ENCODE measurements at regions not wholly inside any gene's neighbourhood (a gene's known extent, or its start where the extent isn't known, plus 50 kb on each side); places are given as distances from the start of the nearest gene placed in this dataset.

DNA sequence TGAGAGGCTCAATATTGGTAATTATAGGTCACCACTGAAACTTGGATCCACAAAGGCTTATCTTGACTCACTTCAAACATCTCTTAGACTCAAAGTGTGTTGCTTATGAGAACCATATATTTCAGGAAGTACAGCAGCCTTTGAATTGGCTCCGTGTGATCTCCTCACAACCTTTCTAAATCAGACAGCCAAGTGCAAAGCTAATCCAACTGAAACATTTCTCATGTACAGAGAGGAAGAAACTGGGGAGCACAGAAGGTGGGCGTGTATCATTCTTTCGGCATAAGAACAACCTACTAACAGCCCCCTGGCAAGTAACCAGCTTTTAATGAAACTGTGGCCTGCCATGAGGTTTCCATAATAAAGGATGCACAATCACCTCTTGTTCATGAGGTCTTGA lies 109.4 kb downstream of the MBL2 start:
- no peaks in the 10 kb centered on the region for H3K4me1 ChIP-seq
- H3K4me3 ChIP-seq, result no peak overlapping the region
- no peaks in the 10 kb centered on the region for H3K36me3 ChIP-seq
- H3K27me3 ChIP-seq, result no peaks in the 10 kb centered on the region
- DNase-seq, result no peak
- intact Hi-C loops (cut with DNase I), result no loop called here
- no peaks in the 10 kb centered on the region for H3K9me3 ChIP-seq
- no peak for ATAC-seq
- TF ChIP-seq CTCF (IDR thresholded peaks at IDR 0.05), result no peak
- no peak overlapping the region for H3K27ac ChIP-seq

DNA sequence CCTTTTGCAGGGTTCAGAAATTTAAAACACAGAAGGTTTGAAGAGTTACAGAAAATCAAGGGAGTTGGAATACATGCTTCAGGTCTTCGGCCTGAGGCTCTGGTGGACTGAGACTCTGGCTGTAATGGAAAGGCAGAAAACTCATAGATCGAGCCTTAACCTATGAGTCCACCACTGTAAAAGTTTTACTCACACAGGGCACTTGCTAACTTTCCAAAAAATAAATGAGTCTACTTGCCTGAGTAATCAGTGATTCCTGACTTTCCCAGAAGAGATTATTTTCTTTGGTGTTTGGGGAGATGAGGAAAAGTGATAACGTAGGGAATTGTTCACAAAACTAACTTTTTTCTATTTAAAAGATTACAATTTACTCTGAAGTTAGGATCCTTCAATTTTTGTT lies 108.0 kb downstream of the MBL2 start:
- Histone ChIP-seq H3K4me1 (no peaks in the 10 kb centered on the region), H3K36me3 (no peaks in the 10 kb centered on the region), H3K9me3 (no peaks in the 10 kb centered on the region), H3K4me3 (no peak overlapping the region), H3K27me3 (no peaks in the 10 kb centered on the region), H3K27ac (no peak overlapping the region)
- DNase-seq (no peak), ATAC-seq (no peak)
- intact Hi-C loops (cut with DNase I), result no loop called here
- TF ChIP-seq CTCF (IDR thresholded peaks at IDR 0.05), result no peak

GRCh38 chr10:52665821-52666220 lies 106.8 kb downstream of the MBL2 start:
- Histone ChIP-seq H3K36me3 (no peaks in the 10 kb centered on the region), H3K9me3 (no peaks in the 10 kb centered on the region), H3K4me3 (no peak overlapping the region), H3K27ac (no peak overlapping the region), H3K27me3 (no peaks in the 10 kb centered on the region), H3K4me1 (no peaks in the 10 kb centered on the region)
- no peak for TF ChIP-seq CTCF (IDR thresholded peaks at IDR 0.05)
- no peak for ATAC-seq
- no peak for DNase-seq
- intact Hi-C loops (cut with DNase I), result no loop called here

- no peaks in the 10 kb centered on the region for H3K4me1 ChIP-seq
- no peaks in the 10 kb centered on the region for H3K9me3 ChIP-seq
- intact Hi-C loops (cut with DNase I), result no loop called here
- DNase-seq, result no peak
- TF ChIP-seq CTCF (IDR thresholded peaks at IDR 0.05), result no peak
- H3K36me3 ChIP-seq, result no peaks in the 10 kb centered on the region
- no peak for ATAC-seq
- H3K27me3 ChIP-seq, result no peaks in the 10 kb centered on the region
- H3K4me3 ChIP-seq, result no peak overlapping the region
- H3K27ac ChIP-seq, result no peak overlapping the region
Measured at GRCh38 chr10:52666931-52667330, 105.7 kb downstream of the MBL2 start.

GRCh38 chr10:52668024-52668423 lies 104.6 kb downstream of the MBL2 start:
- ATAC-seq, result no peak
- intact Hi-C loops (cut with DNase I), result no loop called here

More at GRCh38 chr10:52668024-52668423, 104.6 kb downstream of the MBL2 start:
- Histone ChIP-seq H3K4me3 (no peak overlapping the region), H3K27ac (no peak overlapping the region), H3K27me3 (no peaks in the 10 kb centered on the region), H3K9me3 (no peaks in the 10 kb centered on the region), H3K4me1 (no peaks in the 10 kb centered on the region), H3K36me3 (no peaks in the 10 kb centered on the region)
- no peak for TF ChIP-seq CTCF (IDR thresholded peaks at IDR 0.05)
- no peak for DNase-seq

Data from upper lobe of right lung (tissue), 1 donor.